H4 (cell line): ENCODE measurements at regions not wholly inside any gene's neighbourhood (a gene's known extent, or its start where the extent isn't known, plus 50 kb on each side); places are given as distances from the start of the nearest gene placed in this dataset.
A peak's percentile ranks its signal among the peaks of the same experiment; 100 is the strongest.

Source experiments
- DNase-seq: peaks from one replicate; pipeline ENCODE4 v3.0.0-alpha.2; 2015; ENCODE audit warnings: low spot score

- DNase-seq = no peak
These were observed 1164.7 kb upstream of the AUTS2 start for GRCh38 chr7:68433462-68434070.

GRCh38 chr7:68434857-68435256 is 1163.4 kb upstream of the AUTS2 start:
- DNase-seq = peak; percentile 62

- no peak for DNase-seq
These were observed 1160.3 kb upstream of the AUTS2 start for GRCh38 chr7:68438016-68438415.

- no peak for DNase-seq
These were observed 1159.5 kb upstream of the AUTS2 start for GRCh38 chr7:68438811-68439210.

GRCh38 chr7:68439897-68440296 is 1158.4 kb upstream of the AUTS2 start:
- no peak for DNase-seq

GRCh38 chr7:68440866-68441265 is 1157.4 kb upstream of the AUTS2 start:
- DNase-seq = no peak

GRCh38 chr7:68441645-68442044 is 1156.6 kb upstream of the AUTS2 start:
- DNase-seq = no peak

GRCh38 chr7:68442931-68443631 is 1155.2 kb upstream of the AUTS2 start:
- no peak for DNase-seq

- no peak for DNase-seq
These were observed 1154.2 kb upstream of the AUTS2 start for GRCh38 chr7:68444042-68444441.

GRCh38 chr7:68444956-68445355 is 1153.3 kb upstream of the AUTS2 start:
- DNase-seq = no peak

GRCh38 chr7:68446183-68446582 is 1152.1 kb upstream of the AUTS2 start:
- DNase-seq = no peak

- no peak for DNase-seq
These were observed 1149.2 kb upstream of the AUTS2 start for GRCh38 chr7:68449099-68449498.

- DNase-seq = no peak
These were observed 1148.5 kb upstream of the AUTS2 start for GRCh38 chr7:68449816-68450215.

GRCh38 chr7:68454931-68455330 is 1143.3 kb upstream of the AUTS2 start:
- DNase-seq = no peak

GRCh38 chr7:68456469-68456868 is 1141.8 kb upstream of the AUTS2 start:
- no peak for DNase-seq

- DNase-seq = no peak
These were observed 1140.8 kb upstream of the AUTS2 start for GRCh38 chr7:68457481-68457880.

- DNase-seq = no peak
These were observed 1140.0 kb upstream of the AUTS2 start for GRCh38 chr7:68458010-68458908.

GRCh38 chr7:68461430-68461829 is 1136.8 kb upstream of the AUTS2 start:
- DNase-seq = no peak

GRCh38 chr7:68470836-68471435 is 1127.3 kb upstream of the AUTS2 start:
- no peak for DNase-seq

- DNase-seq = no peak
These were observed 1125.6 kb upstream of the AUTS2 start for GRCh38 chr7:68472688-68473087.

- no peak for DNase-seq
These were observed 1123.5 kb upstream of the AUTS2 start for GRCh38 chr7:68474661-68475216.

- DNase-seq = no peak
These were observed 1121.3 kb upstream of the AUTS2 start for GRCh38 chr7:68476966-68477365.
